ENCODE measurements at regions not wholly inside any gene's neighbourhood (a gene's known extent, or its start where the extent isn't known, plus 50 kb on each side); places are given as distances from the start of the nearest gene placed in this dataset.

- no peak for FAIRE-seq
These were observed 103.6 kb downstream of the PAX1 start for GRCh38 chr20:21808863-21809664.

GRCh38 chr20:21808139-21808538, 102.7 kb downstream of the PAX1 start:
- no peak for DNase-seq (ENCODE audit: insufficient read length, low spot score)
- FAIRE-seq = no peak

More at GRCh38 chr20:21808863-21809664, 103.6 kb downstream of the PAX1 start:
- no peak for DNase-seq (ENCODE audit: insufficient read length, low spot score)

DNA sequence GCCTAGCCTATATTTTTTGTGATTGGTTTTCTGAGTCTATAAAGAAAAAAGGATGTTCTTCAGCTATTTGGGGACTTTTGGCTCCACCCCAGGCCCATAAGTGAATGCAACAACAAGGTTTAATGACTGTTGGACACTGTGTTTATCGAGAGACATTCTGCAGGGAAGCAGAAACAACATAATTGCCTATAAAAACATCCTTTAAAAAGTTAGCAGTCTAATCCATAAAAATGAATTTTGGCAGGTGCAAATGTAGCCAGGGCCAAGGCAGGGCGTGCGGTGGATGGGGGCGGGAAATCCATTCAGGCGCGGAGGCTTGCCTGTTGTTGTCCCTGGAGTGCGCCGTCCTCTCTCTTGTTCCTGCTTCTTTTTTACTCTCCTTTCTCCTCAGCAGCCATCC, 99.3 kb downstream of the PAX1 start:
- no peak for DNase-seq (ENCODE audit: insufficient read length, low spot score)
- no peak for FAIRE-seq

DNA sequence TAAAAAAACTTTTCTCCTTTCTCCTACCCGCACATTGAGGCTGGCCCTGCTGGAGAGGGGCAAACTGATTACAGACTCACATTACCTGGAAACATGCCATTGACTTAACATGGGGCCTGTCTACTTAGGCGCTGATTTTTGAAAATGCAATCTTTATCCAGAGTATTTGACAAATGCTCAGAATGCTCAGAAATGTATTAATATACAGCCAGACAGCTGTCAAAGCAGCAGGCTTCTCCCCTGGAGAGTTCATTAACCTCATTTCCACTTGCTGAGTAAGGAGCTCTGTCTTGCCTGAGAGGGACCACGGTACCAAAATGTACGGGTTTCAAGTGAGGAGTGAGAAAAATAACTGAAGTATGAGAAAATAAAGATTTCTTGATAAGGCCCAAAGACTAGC, 95.7 kb downstream of the PAX1 start:
- no peak for DNase-seq (ENCODE audit: insufficient read length, low spot score)
- no peak for FAIRE-seq

GRCh38 chr20:21798384-21798783, 92.9 kb downstream of the PAX1 start:
- DNase-seq (ENCODE audit: insufficient read length, low spot score) (no peak), FAIRE-seq (no peak)

DNA sequence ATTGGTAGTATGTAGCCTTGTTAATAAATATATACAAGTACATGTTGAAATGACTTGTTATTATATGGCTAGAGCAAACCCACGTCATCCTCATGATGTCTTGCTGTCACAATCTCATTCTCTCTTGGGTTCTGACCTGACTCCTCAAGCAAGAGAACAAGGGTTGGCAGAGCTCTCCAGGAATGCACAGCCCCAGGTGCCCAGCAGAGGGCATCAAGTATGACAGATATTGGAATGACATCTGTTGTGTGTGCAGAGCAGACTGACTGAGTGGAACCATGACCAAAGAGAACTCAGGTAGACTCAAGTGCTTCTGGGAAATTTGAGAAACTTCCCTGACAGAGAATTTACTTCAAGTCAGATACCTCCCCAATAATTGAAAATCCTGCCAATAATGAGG, 90.6 kb downstream of the PAX1 start:
- DNase-seq (ENCODE audit: insufficient read length, low spot score) (no peak), FAIRE-seq (no peak)

DNA sequence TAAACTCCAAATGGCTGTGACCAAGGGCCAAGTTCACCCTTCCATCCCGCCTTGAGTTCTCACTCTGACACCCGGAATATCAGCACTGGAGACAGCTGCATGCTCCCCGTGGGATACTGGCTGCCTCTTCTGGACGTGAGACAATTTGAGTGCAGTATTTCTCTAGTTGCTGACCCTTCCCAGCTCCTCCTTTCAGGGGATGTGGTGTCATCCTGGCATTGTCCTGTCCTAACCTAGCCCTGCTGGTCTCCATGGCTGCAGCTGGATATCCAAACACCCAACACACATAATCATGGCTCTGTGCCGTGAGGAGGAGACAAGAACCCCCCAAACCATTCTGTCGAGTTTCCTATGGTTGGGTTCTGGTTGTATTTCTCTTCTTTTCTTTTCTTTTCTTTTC, 82.6 kb downstream of the PAX1 start:
- FAIRE-seq (no peak), DNase-seq (ENCODE audit: insufficient read length, low spot score) (no peak)

- DNase-seq (ENCODE audit: insufficient read length, low spot score) (no peak), FAIRE-seq (no peak)
These were observed 76.1 kb downstream of the PAX1 start for GRCh38 chr20:21781446-21782075.

- no peak for DNase-seq (ENCODE audit: insufficient read length, low spot score)
- no peak for FAIRE-seq
These were observed 75.1 kb downstream of the PAX1 start for GRCh38 chr20:21780528-21780927.
